SK-N-SH (cell line): ENCODE measurements at regions not wholly inside any gene's neighbourhood (a gene's known extent, or its start where the extent isn't known, plus 50 kb on each side); places are given as distances from the start of the nearest gene placed in this dataset.
"Not testable (repeated sequence)": the region's sequence is repeated elsewhere in the genome, so short reads cannot be mapped to it uniquely, and the experiment has no call there.

Experiments
- CTCF ChIA-PET: fragments of 300-600, 350-600 bp; formaldehyde crosslinking; extraction: SDS; loops from one replicate; lab custom pipeline; 2021; lab: Yijun Ruan, JAX
- POLR2A ChIA-PET: fragments of 350-600 bp; sonication (Branson Sonifier 250); formaldehyde crosslinking; extraction: SDS; loops from one replicate; lab custom pipeline; 2020; ENCODE audit warnings: antibody characterized with exemption, inconsistent platforms; lab: Yijun Ruan, JAX
- DNase-seq: peaks from one replicate; pipeline ENCODE4 v3.0.0; 2012
- H2AFZ ChIP-seq: fragments of 200-600 bp; sonication (generic); 2 replicates; pipeline ENCODE4 v1.8.1; 2016; ENCODE audit warnings: antibody characterized with exemption, mild to moderate bottlenecking, low read depth
- H3F3A ChIP-seq: fragments of 200-600 bp; sonication (generic); replicated peaks from 2 replicates; pipeline ENCODE3; 2016; ENCODE audit warnings: antibody characterized with exemption, mild to moderate bottlenecking; ENCODE audit not compliant: insufficient read depth
- H3K27ac ChIP-seq, 2 experiments: fragments of 200-500 bp in 1 of 2; fragments of 200-600 bp in 1 of 2; sonication (Bioruptor generic) in 1 of 2; sonication (generic), shearing (Covaris generic) in 1 of 2; 2 replicates each; pipeline versions ENCODE4 v1.5.1 to v1.6.1; 2014 to 2016; ENCODE audit warnings: low read depth in 2 of 2, inconsistent platforms in 1 of 2, low read length in 1 of 2, mild to moderate bottlenecking in 1 of 2, mixed read lengths in 1 of 2
- H3K27me3 ChIP-seq: fragments of 200-600 bp; sonication (generic), shearing (Covaris generic); 2 replicates; pipeline ENCODE4 v1.6.1; 2016; ENCODE audit warnings: mixed run types; ENCODE audit not compliant: insufficient read depth
- H3K36me3 ChIP-seq, 2 experiments: fragments of 200-500 bp in 1 of 2; fragments of 200-600 bp in 1 of 2; sonication (Bioruptor generic) in 1 of 2; sonication (generic) in 1 of 2; replicated peaks in 1 of 2; 2 replicates each; pipeline versions ENCODE3 to v1.5.1; 2014 to 2016; ENCODE audit warnings: low read length in 1 of 2, mild to moderate bottlenecking in 1 of 2; ENCODE audit not compliant: insufficient read depth in 2 of 2, control insufficient read depth in 1 of 2
- H3K4me1 ChIP-seq, 2 experiments: fragments of 200-500 bp in 1 of 2; fragments of 200-600 bp in 1 of 2; sonication (Bioruptor generic) in 1 of 2; sonication (generic), shearing (Covaris generic) in 1 of 2; 2 replicates each; pipeline versions ENCODE4 v1.5.1 to v1.6.1; 2014 to 2016; ENCODE audit warnings: low read depth in 1 of 2, low read length in 1 of 2, mixed run types in 1 of 2; ENCODE audit not compliant: insufficient read depth in 2 of 2, control insufficient read depth in 1 of 2
- H3K4me2 ChIP-seq: fragments of 200-600 bp; sonication (generic), shearing (Covaris generic); 2 replicates; pipeline ENCODE4 v1.6.1; 2017; ENCODE audit warnings: mixed run types
- H3K4me3 ChIP-seq, 2 experiments: fragments of 200-500 bp in 1 of 2; fragments of 200-600 bp in 1 of 2; sonication (Bioruptor generic) in 1 of 2; sonication (generic), shearing (Covaris generic) in 1 of 2; 2 replicates each; pipeline versions ENCODE4 v1.5.1 to v1.8.1; 2014 to 2016; ENCODE audit warnings: low read depth in 2 of 2, inconsistent platforms in 1 of 2, low read length in 1 of 2, mild to moderate bottlenecking in 1 of 2, mixed read lengths in 1 of 2, moderate library complexity in 1 of 2
- H3K79me2 ChIP-seq: fragments of 200-600 bp; sonication (generic); 2 replicates; pipeline ENCODE4 v1.8.1; 2017; ENCODE audit warnings: mild to moderate bottlenecking; ENCODE audit not compliant: insufficient read depth
- H3K9ac ChIP-seq: fragments of 200-600 bp; sonication (generic); 2 replicates; pipeline ENCODE4 v1.6.1; 2017; ENCODE audit warnings: mixed run types
- H3K9me2 ChIP-seq: fragments of 200-600 bp; sonication (generic); 2 replicates; pipeline ENCODE4 v1.6.1; 2017; ENCODE audit warnings: mixed run types
- H3K9me3 ChIP-seq: fragments of 200-600 bp; sonication (generic); 2 replicates; pipeline ENCODE4 v1.6.1; 2017; ENCODE audit warnings: mixed run types, mild to moderate bottlenecking, moderate library complexity
- H4K20me1 ChIP-seq: fragments of 200-600 bp; sonication (generic); 2 replicates; pipeline ENCODE4 v1.6.1; 2017; ENCODE audit warnings: mild to moderate bottlenecking, mixed run types; ENCODE audit not compliant: insufficient read depth
- CHD2 ChIP-seq: fragments of 150-350 bp; IDR thresholded peaks from 2 replicates; pipeline ENCODE4 v1.6.1; 2018; ENCODE audit warnings: low read length; ENCODE audit not compliant: partially characterized antibody
- FOXJ3 ChIP-seq: sonication (generic); formaldehyde crosslinking; IDR thresholded peaks from 2 replicates; pipeline ENCODE4 v1.5.1; 2020; ENCODE audit warnings: mild to moderate bottlenecking, missing genetic modification reagents
- MAX ChIP-seq: IDR thresholded peaks from 2 replicates; pipeline ENCODE4 v1.4.0; 2012; ENCODE audit warnings: low read depth
- MEF2A ChIP-seq: IDR thresholded peaks from 2 replicates; pipeline ENCODE4 v1.4.0; 2012; ENCODE audit warnings: low read depth, borderline replicate concordance
- NRF1 ChIP-seq: IDR thresholded peaks from 2 replicates; pipeline ENCODE4 v1.6.1; 2012; ENCODE audit warnings: low read depth, mild to moderate bottlenecking, low read length
- PBX3 ChIP-seq: IDR thresholded peaks from 2 replicates; pipeline ENCODE4; 2012
- RCOR1 ChIP-seq: fragments of 150-350 bp; IDR thresholded peaks from 2 replicates; pipeline ENCODE4 v1.6.1; 2017; ENCODE audit warnings: antibody characterized with exemption, low read length
- TAF1 ChIP-seq: IDR thresholded peaks from 2 replicates; pipeline ENCODE4 v1.6.1; 2012; ENCODE audit warnings: low read depth, mild to moderate bottlenecking, low read length, moderate library complexity, borderline replicate concordance
- TCF12 ChIP-seq: IDR thresholded peaks from 2 replicates; pipeline ENCODE4 v1.4.0; 2012
- TEAD4 ChIP-seq: IDR thresholded peaks from 2 replicates; pipeline ENCODE4 v1.4.0; 2012; ENCODE audit warnings: mild to moderate bottlenecking, borderline replicate concordance; ENCODE audit not compliant: insufficient read depth
- WGBS: methylation state at CpG from one replicate; pipeline ENCODE4 v1.1.6; 2017; ENCODE audit warnings: low lambda C conversion rate; 5-methylcytosine and 5-hydroxymethylcytosine counted together
- TF ChIP-seq, protein P1 (sequence below): IDR thresholded peaks from 2 replicates; pipeline ENCODE4 v1.4.0; 2012; ENCODE audit warnings: low read depth, borderline replicate concordance
- TF ChIP-seq, protein P2 (sequence below): fragments of 150-350 bp; IDR thresholded peaks from 2 replicates; pipeline ENCODE4 v1.6.1; 2016; ENCODE audit warnings: mild to moderate bottlenecking, low read depth, low read length

- H3K9me2 ChIP-seq: no peaks in the 10 kb centered on the region
- H3K79me2 ChIP-seq: no peaks in the 10 kb centered on the region
Observed at GRCh38 chr5:117539692-117540091, 965.1 kb upstream of the SEMA6A start.

GRCh38 chr5:117533792-117534191 lies 959.2 kb upstream of the SEMA6A start:
- Histone ChIP-seq H3F3A (no peaks in the 10 kb centered on the region), H3K27ac (no peak overlapping the region), H3K27me3 (no peaks in the 10 kb centered on the region), H4K20me1 (no peaks in the 10 kb centered on the region), H3K4me1 (no peaks in the 10 kb centered on the region), H3K9me3 (no peaks in the 10 kb centered on the region), H3K36me3 (no peaks in the 10 kb centered on the region), H3K79me2 (no peaks in the 10 kb centered on the region), H3K9me2 (no peaks in the 10 kb centered on the region), H2AFZ (no peak overlapping the region), H3K9ac (no peak overlapping the region), H3K4me2 (no peak overlapping the region), H3K4me3 (no peak overlapping the region)
- DNase-seq: no peak
- WGBS: 59% methylated on average over 2 of the region's 2 CpGs
- CTCF ChIA-PET: no interaction called here
- POLR2A ChIA-PET: no interaction called here
- no peak for TF ChIP-seq PBX3
- TF ChIP-seq RCOR1: no peak
- TF ChIP-seq CHD2: no peak
- TF ChIP-seq TAF1: no peak
- no peak for TF ChIP-seq NRF1

More at GRCh38 chr5:117539692-117540091, 965.1 kb upstream of the SEMA6A start:
- H2AFZ ChIP-seq: no peak overlapping the region
- no peak overlapping the region for H3K9ac ChIP-seq
- H3K36me3 ChIP-seq: no peaks in the 10 kb centered on the region
- H3K27ac ChIP-seq: no peak overlapping the region
- ChIA-PET CTCF (interaction anchor here (0.6 kb wide), 1 partner anchor 85 kb away, joined by 3 read pairs; no protein-coding TSS in a partner anchor), POLR2A (no interaction called here)
- H3F3A ChIP-seq: peaks cover 4% of the 10 kb centered on the region
- WGBS: 12% methylated on average over 2 of the region's 2 CpGs
- no peaks in the 10 kb centered on the region for H3K27me3 ChIP-seq
- H3K9me3 ChIP-seq: no peaks in the 10 kb centered on the region
- H3K4me3 ChIP-seq: no peak overlapping the region
- no peak overlapping the region for H3K4me2 ChIP-seq
- H3K4me1 ChIP-seq: no peaks in the 10 kb centered on the region
- TF ChIP-seq CHD2: no peak
- no peak for TF ChIP-seq MAX
- no peak for TF ChIP-seq TAF1
- no peak for TF ChIP-seq TEAD4
- no peak for TF ChIP-seq FOXJ3
- TF ChIP-seq, protein P1, sequence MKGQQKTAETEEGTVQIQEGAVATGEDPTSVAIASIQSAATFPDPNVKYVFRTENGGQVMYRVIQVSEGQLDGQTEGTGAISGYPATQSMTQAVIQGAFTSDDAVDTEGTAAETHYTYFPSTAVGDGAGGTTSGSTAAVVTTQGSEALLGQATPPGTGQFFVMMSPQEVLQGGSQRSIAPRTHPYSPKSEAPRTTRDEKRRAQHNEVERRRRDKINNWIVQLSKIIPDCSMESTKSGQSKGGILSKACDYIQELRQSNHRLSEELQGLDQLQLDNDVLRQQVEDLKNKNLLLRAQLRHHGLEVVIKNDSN: no peak
- TF ChIP-seq TCF12: no peak
- TF ChIP-seq, protein P2, sequence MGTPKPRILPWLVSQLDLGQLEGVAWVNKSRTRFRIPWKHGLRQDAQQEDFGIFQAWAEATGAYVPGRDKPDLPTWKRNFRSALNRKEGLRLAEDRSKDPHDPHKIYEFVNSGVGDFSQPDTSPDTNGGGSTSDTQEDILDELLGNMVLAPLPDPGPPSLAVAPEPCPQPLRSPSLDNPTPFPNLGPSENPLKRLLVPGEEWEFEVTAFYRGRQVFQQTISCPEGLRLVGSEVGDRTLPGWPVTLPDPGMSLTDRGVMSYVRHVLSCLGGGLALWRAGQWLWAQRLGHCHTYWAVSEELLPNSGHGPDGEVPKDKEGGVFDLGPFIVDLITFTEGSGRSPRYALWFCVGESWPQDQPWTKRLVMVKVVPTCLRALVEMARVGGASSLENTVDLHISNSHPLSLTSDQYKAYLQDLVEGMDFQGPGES: no peak
- TF ChIP-seq MEF2A: no peak
- DNase-seq: no peak
- no peaks in the 10 kb centered on the region for H4K20me1 ChIP-seq

DNA sequence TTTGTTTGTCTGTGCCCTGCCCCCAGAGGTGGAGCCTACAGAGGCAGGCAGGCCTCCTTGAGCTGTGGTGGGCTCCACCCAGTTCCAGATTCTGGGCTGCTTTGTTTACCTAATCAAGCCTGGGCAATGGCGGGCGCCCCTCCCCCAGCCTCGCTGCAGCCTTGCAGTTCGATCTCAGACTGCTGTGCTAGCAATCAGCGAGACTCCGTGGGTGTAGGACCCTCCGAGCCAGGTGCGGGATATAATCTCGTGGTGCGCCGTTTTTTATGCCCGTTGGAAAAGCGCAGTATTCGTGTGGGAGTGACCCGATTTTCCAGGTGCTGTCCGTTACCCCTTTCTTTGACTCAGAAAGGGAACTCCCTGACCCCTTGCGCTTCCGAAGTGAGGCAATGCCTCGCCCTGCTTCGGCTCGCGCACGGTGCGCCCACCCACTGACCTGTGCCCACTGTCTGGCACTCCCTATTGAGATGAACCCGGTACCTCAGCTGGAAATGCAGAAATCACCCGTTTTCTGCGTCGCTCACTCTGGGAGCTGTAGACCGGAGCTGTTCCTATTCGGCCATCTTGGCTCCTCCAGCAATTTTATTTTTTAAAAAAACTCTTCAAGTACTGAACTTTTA lies 958.5 kb upstream of the SEMA6A start:
- H3K9me2 ChIP-seq, H3F3A ChIP-seq, CTCF ChIA-PET, H3K36me3 ChIP-seq, H3K27ac ChIP-seq, H2AFZ ChIP-seq, H3K9me3 ChIP-seq, H3K4me3 ChIP-seq, H3K9ac ChIP-seq, POLR2A ChIA-PET, DNase-seq, H3K4me1 ChIP-seq, H4K20me1 ChIP-seq, H3K79me2 ChIP-seq, H3K27me3 ChIP-seq, H3K4me2 ChIP-seq: not testable (repeated sequence)
- 80% methylated on average over 14 of the region's 30 CpGs for WGBS
